ENCODE measurements at regions not wholly inside any gene's neighbourhood (a gene's known extent, or its start where the extent isn't known, plus 50 kb on each side); places are given as distances from the start of the nearest gene placed in this dataset.

GRCh38 chr5:88391991-88392390 lies 123.3 kb upstream of the TMEM161B start:
- H3K9me3 ChIP-seq (ENCODE audit: control insufficient read depth, low read length), result no peaks in the 10 kb centered on the region
- H3K4me3 ChIP-seq (ENCODE audit: low read depth, low read length), result no peak overlapping the region
- no peak for TF ChIP-seq CTCF (IDR thresholded peaks at IDR 0.05)
- no peaks in the 10 kb centered on the region for H3K36me3 ChIP-seq (ENCODE audit: control insufficient read depth, insufficient read depth, low read length)
- H2AFZ ChIP-seq, result no peak overlapping the region
- H3K9ac ChIP-seq, result no peak overlapping the region
- H3K27ac ChIP-seq, result no peak overlapping the region
- H3K27me3 ChIP-seq (ENCODE audit: control insufficient read depth, insufficient read depth, low read length), result no peaks in the 10 kb centered on the region
- H3K4me1 ChIP-seq, result no peaks in the 10 kb centered on the region
- H3K4me2 ChIP-seq (ENCODE audit: low read length), result no peak overlapping the region
- H3K79me2 ChIP-seq, result no peaks in the 10 kb centered on the region

GRCh38 chr5:88391116-88391515 lies 122.5 kb upstream of the TMEM161B start:
- no peak overlapping the region for H2AFZ ChIP-seq
- H3K9ac ChIP-seq, result no peak overlapping the region
- no peak overlapping the region for H3K27ac ChIP-seq
- no peaks in the 10 kb centered on the region for H3K36me3 ChIP-seq (ENCODE audit: control insufficient read depth, insufficient read depth, low read length)
- H3K27me3 ChIP-seq (ENCODE audit: control insufficient read depth, insufficient read depth, low read length), result no peaks in the 10 kb centered on the region
- H3K9me3 ChIP-seq (ENCODE audit: control insufficient read depth, low read length), result no peaks in the 10 kb centered on the region
- H3K79me2 ChIP-seq, result no peaks in the 10 kb centered on the region
- no peaks in the 10 kb centered on the region for H3K4me1 ChIP-seq
- no peak overlapping the region for H3K4me2 ChIP-seq (ENCODE audit: low read length)
- no peak overlapping the region for H3K4me3 ChIP-seq (ENCODE audit: low read depth, low read length)
- TF ChIP-seq CTCF (IDR thresholded peaks at IDR 0.05), result no peak

GRCh38 chr5:88390481-88390880 lies 121.8 kb upstream of the TMEM161B start:
- Histone ChIP-seq H3K9ac (no peak overlapping the region), H3K27ac (no peak overlapping the region), H3K36me3 (ENCODE audit: control insufficient read depth, insufficient read depth, low read length) (no peaks in the 10 kb centered on the region), H3K4me3 (ENCODE audit: low read depth, low read length) (no peak overlapping the region), H3K4me1 (no peaks in the 10 kb centered on the region), H3K4me2 (ENCODE audit: low read length) (no peak overlapping the region), H3K79me2 (no peaks in the 10 kb centered on the region), H3K9me3 (ENCODE audit: control insufficient read depth, low read length) (no peaks in the 10 kb centered on the region), H3K27me3 (ENCODE audit: control insufficient read depth, insufficient read depth, low read length) (no peaks in the 10 kb centered on the region), H2AFZ (no peak overlapping the region)
- TF ChIP-seq CTCF (IDR thresholded peaks at IDR 0.05), result no peak

GRCh38 chr5:88390096-88390441 lies 121.4 kb upstream of the TMEM161B start:
- no peak overlapping the region for H2AFZ ChIP-seq
- no peak overlapping the region for H3K4me3 ChIP-seq (ENCODE audit: low read depth, low read length)
- no peaks in the 10 kb centered on the region for H3K27me3 ChIP-seq (ENCODE audit: control insufficient read depth, insufficient read depth, low read length)
- no peak for TF ChIP-seq CTCF (IDR thresholded peaks at IDR 0.05)
- no peak overlapping the region for H3K27ac ChIP-seq
- H3K36me3 ChIP-seq (ENCODE audit: control insufficient read depth, insufficient read depth, low read length), result no peaks in the 10 kb centered on the region
- H3K4me1 ChIP-seq, result no peaks in the 10 kb centered on the region
- no peaks in the 10 kb centered on the region for H3K79me2 ChIP-seq
- no peaks in the 10 kb centered on the region for H3K9me3 ChIP-seq (ENCODE audit: control insufficient read depth, low read length)
- H3K4me2 ChIP-seq (ENCODE audit: low read length), result no peak overlapping the region
- H3K9ac ChIP-seq, result no peak overlapping the region

GRCh38 chr5:88389338-88390095 lies 120.9 kb upstream of the TMEM161B start:
- H3K4me2 ChIP-seq (ENCODE audit: low read length), result no peak overlapping the region
- no peak overlapping the region for H3K4me3 ChIP-seq (ENCODE audit: low read depth, low read length)
- no peaks in the 10 kb centered on the region for H3K36me3 ChIP-seq (ENCODE audit: control insufficient read depth, insufficient read depth, low read length)
- no peaks in the 10 kb centered on the region for H3K27me3 ChIP-seq (ENCODE audit: control insufficient read depth, insufficient read depth, low read length)
- no peaks in the 10 kb centered on the region for H3K9me3 ChIP-seq (ENCODE audit: control insufficient read depth, low read length)
- no peak for TF ChIP-seq CTCF (IDR thresholded peaks at IDR 0.05)
- no peak overlapping the region for H2AFZ ChIP-seq
- no peak overlapping the region for H3K27ac ChIP-seq
- H3K9ac ChIP-seq, result no peak overlapping the region
- no peaks in the 10 kb centered on the region for H3K4me1 ChIP-seq
- H3K79me2 ChIP-seq, result no peaks in the 10 kb centered on the region

Measured in parathyroid adenoma (tissue), 2 donors.